ENCODE measurements at regions not wholly inside any gene's neighbourhood (a gene's known extent, or its start where the extent isn't known, plus 50 kb on each side); places are given as distances from the start of the nearest gene placed in this dataset.
"Not testable (repeated sequence)": the region's sequence is repeated elsewhere in the genome, so short reads cannot be mapped to it uniquely, and the experiment has no call there.

GRCh38 chr5:93224624-93225023 lies 356.4 kb downstream of the NR2F1-AS1 start:
- no peak overlapping the region for H3K27ac ChIP-seq
- 85 to 97% (median 95%) methylated on average over 4 of the region's 4 CpGs for WGBS, 3 donors
- H3K4me1 ChIP-seq, result no peaks in the 10 kb centered on the region
- DNase-seq (no peak), ATAC-seq (no peak)
- no peak overlapping the region for H3K4me3 ChIP-seq
- no peaks in the 10 kb centered on the region for H3K36me3 ChIP-seq (ENCODE audit: insufficient read depth in 1 of 2, low read depth in 1 of 2)
- H3K9me3 ChIP-seq, result no peaks in the 10 kb centered on the region
- intact Hi-C loops (cut with DNase I), result no loop called here
- TF ChIP-seq CTCF (IDR thresholded peaks at IDR 0.05), result no peak
- no peaks in the 10 kb centered on the region for H3K27me3 ChIP-seq (ENCODE audit: insufficient read depth in 3 of 3, low read length in 2 of 3)

GRCh38 chr5:93221773-93222172 lies 359.2 kb downstream of the NR2F1-AS1 start:
- H3K4me3 ChIP-seq, result no peak overlapping the region
- no peaks in the 10 kb centered on the region for H3K27me3 ChIP-seq (ENCODE audit: insufficient read depth in 3 of 3, low read length in 2 of 3)
- 60 to 89% (median 68%) methylated on average over 1 of the region's 1 CpG for WGBS, 3 donors
- intact Hi-C loops (cut with DNase I), result no loop called here
- H3K4me1 ChIP-seq, result no peaks in the 10 kb centered on the region
- no peaks in the 10 kb centered on the region for H3K9me3 ChIP-seq
- no peak overlapping the region for H3K27ac ChIP-seq
- no peak for ATAC-seq
- TF ChIP-seq CTCF (IDR thresholded peaks at IDR 0.05), result no peak
- no peaks in the 10 kb centered on the region for H3K36me3 ChIP-seq (ENCODE audit: insufficient read depth in 1 of 2, low read depth in 1 of 2)
- DNase-seq, result no peak

GRCh38 chr5:93220431-93220830 lies 360.6 kb downstream of the NR2F1-AS1 start:
- no peaks in the 10 kb centered on the region for H3K36me3 ChIP-seq (ENCODE audit: insufficient read depth in 1 of 2, low read depth in 1 of 2)
- TF ChIP-seq CTCF (IDR thresholded peaks at IDR 0.05), result no peak
- ATAC-seq, result no peak
- DNase-seq, result no peak
- H3K4me1 ChIP-seq, result no peaks in the 10 kb centered on the region
- WGBS, 3 donors, result 83 to 90% (median 86%) methylated on average over 3 of the region's 3 CpGs
- no peaks in the 10 kb centered on the region for H3K27me3 ChIP-seq (ENCODE audit: insufficient read depth in 3 of 3, low read length in 2 of 3)
- no peaks in the 10 kb centered on the region for H3K9me3 ChIP-seq
- no peak overlapping the region for H3K27ac ChIP-seq
- intact Hi-C loops (cut with DNase I), result no loop called here
- no peak overlapping the region for H3K4me3 ChIP-seq

GRCh38 chr5:93219641-93220145 lies 361.3 kb downstream of the NR2F1-AS1 start:
- no peak overlapping the region for H3K27ac ChIP-seq
- no peaks in the 10 kb centered on the region for H3K4me1 ChIP-seq
- TF ChIP-seq CTCF (IDR thresholded peaks at IDR 0.05), result no peak
- H3K4me3 ChIP-seq, result no peak overlapping the region
- H3K9me3 ChIP-seq, result no peaks in the 10 kb centered on the region
- DNase-seq (no peak), ATAC-seq (no peak)
- H3K36me3 ChIP-seq (ENCODE audit: insufficient read depth in 1 of 2, low read depth in 1 of 2), result no peaks in the 10 kb centered on the region
- intact Hi-C loops (cut with DNase I), result no loop called here
- WGBS, 3 donors, result 40 to 47% (median 44%) methylated on average over 2 of the region's 2 CpGs
- no peaks in the 10 kb centered on the region for H3K27me3 ChIP-seq (ENCODE audit: insufficient read depth in 3 of 3, low read length in 2 of 3)

- H3K27me3 ChIP-seq (ENCODE audit: insufficient read depth in 3 of 3, low read length in 2 of 3); ATAC-seq; H3K4me1 ChIP-seq; H3K4me3 ChIP-seq; H3K36me3 ChIP-seq (ENCODE audit: insufficient read depth in 1 of 2, low read depth in 1 of 2); H3K9me3 ChIP-seq; DNase-seq; H3K27ac ChIP-seq; intact Hi-C loops (cut with DNase I): not testable (repeated sequence)
- 94 to 95% (median 94%) methylated on average over 24 to 28 of the region's 28 CpGs for WGBS, 3 donors
These were observed 367.8 kb downstream of the NR2F1-AS1 start for GRCh38 chr5:93213111-93213794.
